K562 (cell line): ENCODE measurements at regions not wholly inside any gene's neighbourhood (a gene's known extent, or its start where the extent isn't known, plus 50 kb on each side); places are given as distances from the start of the nearest gene placed in this dataset.

Experiments
- ARHGAP35 ChIP-seq: fragments of 450-650 bp; IDR thresholded peaks from 2 replicates; pipeline ENCODE4 v1.6.1; 2018; ENCODE audit not compliant: partially characterized antibody
- CHD7 ChIP-seq: fragments of 200-600 bp; sonication (generic); IDR thresholded peaks from one replicate; pipeline ENCODE4 v1.6.1; 2012; ENCODE audit warnings: mild to moderate bottlenecking, low read depth, low read length, inconsistent platforms
- CREB5 ChIP-seq: fragments of 250-450 bp; sonication (Bioruptor Pico); IDR thresholded peaks from 2 replicates; pipeline ENCODE4 v1.5.0; 2020; ENCODE audit warnings: mild to moderate bottlenecking
- FOXP1 ChIP-seq: sonication (generic); formaldehyde crosslinking; IDR thresholded peaks from 2 replicates; pipeline ENCODE4 v1.8.0; 2022; ENCODE audit warnings: mild to moderate bottlenecking, missing genetic modification reagents
- GTF2B ChIP-seq: IDR thresholded peaks from 2 replicates; pipeline ENCODE4 v1.6.1; 2011; ENCODE audit not compliant: insufficient read length; ENCODE audit errors: extremely low read depth
- RCOR1 ChIP-seq, 2 experiments: IDR thresholded peaks; 2 replicates each; pipeline ENCODE4 v1.6.1; 2012; ENCODE audit warnings: low read depth in 2 of 2, low read length in 2 of 2, borderline replicate concordance in 1 of 2, improper control_type of control experiment in 1 of 2
- SOX6 ChIP-seq: fragments of 450-650 bp; IDR thresholded peaks from 2 replicates; pipeline ENCODE4 v1.6.1; 2014; ENCODE audit warnings: mild to moderate bottlenecking
- SPI1 ChIP-seq: IDR thresholded peaks from 2 replicates; pipeline ENCODE4 v1.6.1; 2011; ENCODE audit warnings: low read depth, low read length, control low read depth, borderline replicate concordance
- U2AF2 ChIP-seq: fragments of 200-400 bp; formaldehyde crosslinking; optimal IDR thresholded peaks from 2 replicates; pipeline ENCODE3; 2017; ENCODE audit warnings: low read depth, mild to moderate bottlenecking, low read length
- XRCC3 ChIP-seq: fragments of 450-650 bp; IDR thresholded peaks from 2 replicates; pipeline ENCODE4 v1.6.1; 2017; ENCODE audit warnings: mild to moderate bottlenecking, moderate library complexity
- XRCC5 ChIP-seq: fragments of 200-400 bp; formaldehyde crosslinking; IDR thresholded peaks from 2 replicates; pipeline ENCODE4 v1.6.1; 2017; ENCODE audit warnings: low read depth, mild to moderate bottlenecking, low read length
- ZBED1 ChIP-seq: IDR thresholded peaks from 2 replicates; pipeline ENCODE4 v1.6.1; 2014
- ZBTB5 ChIP-seq: fragments of 450-650 bp; IDR thresholded peaks from 2 replicates; pipeline ENCODE4 v1.6.1; 2017; ENCODE audit warnings: antibody characterized with exemption
- ZNF77 ChIP-seq: fragments of 250-450 bp; sonication (Bioruptor Pico); IDR thresholded peaks from 2 replicates; pipeline ENCODE4 v1.5.0; 2020

GRCh38 chr6:3593161-3593560 lies 136.3 kb upstream of the SLC22A23 start (continued):
- no peak for TF ChIP-seq CHD7
- no peak for TF ChIP-seq ZNF77 (CRISPR knock-in tag)
- no peak for TF ChIP-seq GTF2B
- no peak for TF ChIP-seq FOXP1 (CRISPR knock-in tag)
- TF ChIP-seq CREB5 (CRISPR knock-in tag): no peak
- no peak for TF ChIP-seq ARHGAP35
- TF ChIP-seq ZBTB5: no peak
- TF ChIP-seq SOX6: no peak
- no peak for TF ChIP-seq XRCC3
- no peak for TF ChIP-seq ZBED1
- TF ChIP-seq U2AF2: no peak
- TF ChIP-seq RCOR1 (IDR thresholded peaks at IDR 0.05; ENCODE audit: borderline replicate concordance in 1 of 2, low read depth in 2 of 2, low read length in 2 of 2): no peak
- TF ChIP-seq SPI1: no peak
- no peak for TF ChIP-seq XRCC5
